Sigmoid colon (tissue), 4 donors: ENCODE measurements at regions not wholly inside any gene's neighbourhood (a gene's known extent, or its start where the extent isn't known, plus 50 kb on each side); places are given as distances from the start of the nearest gene placed in this dataset.

Experiments
- CTCF ChIP-seq, 4 experiments: fragments of 450-650 bp in 3 of 4; fragments of 200-600 bp in 1 of 4; IDR thresholded peaks; one replicate each; pipeline ENCODE4 v1.5.1; 2016 to 2019; ENCODE audit warnings: antibody characterized with exemption in 4 of 4, mild to moderate bottlenecking in 3 of 4, moderate library complexity in 2 of 4
- EP300 ChIP-seq, 4 donors: sonication (generic); formaldehyde crosslinking; IDR thresholded peaks; one replicate each; pipeline ENCODE4 v1.6.1; 2017; ENCODE audit warnings: antibody characterized with exemption in 4 of 4
- POLR2A ChIP-seq, 2 donors: fragments of 450-650 bp; IDR thresholded peaks; one replicate each; pipeline ENCODE4 v1.6.1; 2016; ENCODE audit warnings: antibody characterized with exemption in 2 of 2, mild to moderate bottlenecking in 2 of 2, moderate library complexity in 2 of 2
- POLR2AphosphoS5 ChIP-seq, 4 donors: sonication (generic); formaldehyde crosslinking; IDR thresholded peaks; one replicate each; pipeline ENCODE4 v1.6.1; 2017; ENCODE audit warnings: antibody characterized with exemption in 4 of 4

DNA sequence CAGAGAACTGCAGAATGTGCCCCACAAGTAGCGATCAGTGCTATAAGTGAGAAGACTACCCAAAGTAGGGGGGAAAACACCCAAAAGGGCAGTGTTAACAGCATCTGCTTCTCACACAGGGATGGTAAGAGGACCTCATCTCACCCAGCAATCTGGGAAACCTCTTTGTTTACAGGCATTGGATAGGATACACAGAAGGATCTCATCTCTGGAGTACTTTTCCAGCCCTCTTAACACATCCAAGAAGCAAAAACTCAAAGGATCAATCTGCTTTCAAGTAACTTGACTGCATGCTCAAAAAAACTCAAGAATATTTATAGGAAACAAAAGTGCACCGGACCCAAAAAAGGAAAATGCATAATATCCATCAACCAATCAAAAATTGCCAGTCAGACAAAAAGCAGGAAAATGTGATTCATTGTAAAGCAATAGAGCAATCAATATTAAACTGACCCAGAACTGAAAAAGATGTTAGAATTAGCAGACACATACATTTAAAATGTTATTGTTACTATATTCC, 311.0 kb upstream of the CXADR start:
- TF ChIP-seq POLR2A (IDR thresholded peaks at IDR 0.05): no peak
- no peak for TF ChIP-seq EP300 (IDR thresholded peaks at IDR 0.05)
- TF ChIP-seq CTCF (IDR thresholded peaks at IDR 0.05): no peak
- no peak for TF ChIP-seq POLR2AphosphoS5 (IDR thresholded peaks at IDR 0.05)
